GM21825 (cell line): ENCODE measurements at regions not wholly inside any gene's neighbourhood (a gene's known extent, or its start where the extent isn't known, plus 50 kb on each side); places are given as distances from the start of the nearest gene placed in this dataset.

Experiments used
- ATAC-seq: cut with Tn5 transposase; IDR thresholded peaks from one replicate; pipeline ENCODE4 v1.9.1; 2021; ENCODE audit warnings: mild to moderate bottlenecking, moderate library complexity; ENCODE audit not compliant: unreplicated experiment

DNA sequence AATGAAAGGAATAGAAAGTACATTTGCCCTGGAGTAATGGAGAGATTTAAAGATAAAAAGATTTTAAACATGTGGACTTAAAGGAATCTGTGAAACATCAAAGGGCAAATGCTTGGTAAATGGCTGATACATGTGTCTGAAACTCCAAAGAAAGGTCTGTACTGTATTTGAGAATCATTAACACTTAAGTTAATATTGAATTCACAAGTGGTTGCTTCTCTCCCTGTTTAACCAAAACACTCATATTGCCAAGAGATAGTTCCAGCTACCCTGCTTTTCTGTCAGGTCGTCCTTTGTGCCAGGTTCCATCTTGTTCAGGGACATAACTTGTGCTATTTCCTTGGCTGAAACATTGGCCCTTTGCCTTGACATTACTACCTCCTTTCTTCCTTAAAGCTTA lies 171.3 kb upstream of the HS3ST5 start:
- no peak for ATAC-seq

- no peak for ATAC-seq
Observed at GRCh38 chr6:114471450-114471849, 128.6 kb upstream of the HS3ST5 start.

- ATAC-seq: no peak
Observed at GRCh38 chr6:114467931-114468330, 125.1 kb upstream of the HS3ST5 start.

- ATAC-seq: no peak
Observed at GRCh38 chr6:114465511-114465910, 122.7 kb upstream of the HS3ST5 start.

DNA sequence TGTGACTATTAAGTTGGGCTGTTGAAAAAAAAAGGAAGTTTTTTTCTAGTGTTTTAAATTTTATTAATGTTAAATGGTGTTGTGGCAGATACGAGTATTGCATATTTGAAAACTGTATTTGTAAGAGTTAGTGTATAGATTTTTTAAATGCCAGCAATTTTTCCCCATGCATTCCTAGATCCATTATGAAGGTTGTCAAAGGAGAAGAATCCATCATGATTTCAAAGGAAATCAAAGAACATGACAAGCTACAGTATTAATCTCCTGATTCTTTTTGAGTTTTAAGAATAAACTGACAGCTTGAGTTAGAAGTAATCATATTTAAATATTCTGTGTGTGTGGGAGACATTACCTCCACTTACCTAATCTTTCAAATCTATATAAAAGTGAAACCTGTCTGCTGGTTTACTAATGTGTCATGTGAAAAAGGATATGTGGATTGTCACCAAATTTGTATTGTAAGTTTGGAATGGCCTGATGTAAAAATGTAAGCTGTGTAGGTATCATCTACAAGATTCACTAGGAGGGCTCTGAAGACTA lies 111.0 kb upstream of the HS3ST5 start:
- ATAC-seq: no peak

DNA sequence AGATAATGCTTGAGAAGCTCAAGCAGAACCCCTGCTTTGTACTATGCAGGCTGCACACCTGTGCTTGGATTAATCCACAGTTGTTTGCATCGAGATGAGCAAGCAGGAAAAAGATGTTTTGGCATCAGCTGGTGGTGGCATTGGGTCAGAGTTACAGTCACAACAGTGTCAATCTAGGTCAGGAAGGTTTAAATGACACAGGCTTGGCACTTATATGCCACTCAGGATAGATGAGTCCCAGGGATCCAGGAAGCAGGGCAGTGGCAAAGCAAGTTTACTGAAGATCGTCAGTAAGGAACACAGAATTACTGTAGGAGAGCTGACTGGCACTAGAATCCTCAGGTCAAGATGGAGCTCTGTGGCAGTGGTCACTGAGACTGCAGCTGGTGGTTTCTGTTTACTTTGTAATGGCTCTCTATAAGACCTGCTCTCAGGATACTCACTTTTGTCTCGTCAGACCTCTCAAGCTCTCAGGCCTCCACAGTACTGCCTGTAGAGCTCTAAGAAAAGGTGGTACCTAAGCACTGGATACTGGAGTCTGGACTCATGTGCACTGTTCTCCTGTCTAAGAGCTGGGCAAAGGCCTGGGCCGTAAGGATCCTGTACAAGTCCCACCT lies 110.1 kb upstream of the HS3ST5 start:
- no peak for ATAC-seq

DNA sequence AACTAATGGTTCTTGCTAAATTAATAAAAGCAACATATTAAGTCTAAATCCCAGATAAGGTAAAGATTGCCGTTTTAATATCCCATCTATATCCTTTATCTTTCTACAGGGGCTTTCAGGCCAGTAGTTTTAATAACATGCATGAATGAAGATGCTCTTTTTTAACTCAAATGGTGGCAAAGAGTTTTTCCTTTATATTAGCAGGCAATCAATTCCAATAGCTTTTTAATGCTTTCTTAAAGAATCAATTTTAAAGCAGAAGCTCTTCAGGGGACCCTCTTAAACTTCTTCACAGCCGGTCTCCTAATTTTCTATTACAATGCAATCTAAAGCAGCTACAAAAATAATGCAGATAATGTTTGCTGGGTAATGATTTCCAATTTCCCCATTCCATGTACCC lies 107.8 kb upstream of the HS3ST5 start:
- no peak for ATAC-seq

DNA sequence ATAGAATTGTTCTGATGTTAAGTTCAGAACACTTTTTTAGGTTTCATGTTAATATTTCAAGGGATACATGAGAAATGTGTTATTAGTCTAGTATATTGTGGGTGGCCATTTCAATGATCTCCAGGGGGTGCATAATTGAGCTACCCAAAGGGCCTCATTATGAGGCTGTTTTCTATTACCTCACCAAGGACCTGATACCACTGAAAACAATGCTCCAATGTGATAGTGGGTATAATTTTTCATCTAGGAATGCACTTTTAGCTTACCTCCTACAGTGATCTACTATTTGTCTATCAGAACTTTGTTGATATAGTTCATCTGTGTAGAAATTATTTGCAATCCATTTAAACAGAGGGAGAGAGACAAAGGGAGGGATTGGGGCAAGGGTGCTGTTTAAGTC lies 106.8 kb upstream of the HS3ST5 start:
- no peak for ATAC-seq

DNA sequence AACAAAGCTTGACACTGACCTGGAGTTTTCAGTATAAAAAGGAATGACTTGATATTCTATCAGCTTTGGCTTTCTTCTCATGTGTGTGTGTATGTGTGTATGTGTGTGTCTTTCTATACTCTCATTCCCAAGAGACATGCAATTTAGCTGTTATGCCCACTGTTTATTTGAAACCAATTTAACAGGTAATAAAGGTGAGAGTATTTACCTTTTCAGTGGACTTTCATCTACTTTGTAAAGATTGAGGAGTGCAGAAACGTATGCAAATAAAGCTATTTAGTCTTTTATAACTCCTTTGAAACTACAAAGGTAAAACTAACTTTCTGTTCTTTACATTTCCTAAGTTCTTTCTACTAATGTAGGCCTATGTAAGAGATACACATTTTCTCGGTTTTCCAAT lies 103.5 kb upstream of the HS3ST5 start:
- no peak for ATAC-seq

DNA sequence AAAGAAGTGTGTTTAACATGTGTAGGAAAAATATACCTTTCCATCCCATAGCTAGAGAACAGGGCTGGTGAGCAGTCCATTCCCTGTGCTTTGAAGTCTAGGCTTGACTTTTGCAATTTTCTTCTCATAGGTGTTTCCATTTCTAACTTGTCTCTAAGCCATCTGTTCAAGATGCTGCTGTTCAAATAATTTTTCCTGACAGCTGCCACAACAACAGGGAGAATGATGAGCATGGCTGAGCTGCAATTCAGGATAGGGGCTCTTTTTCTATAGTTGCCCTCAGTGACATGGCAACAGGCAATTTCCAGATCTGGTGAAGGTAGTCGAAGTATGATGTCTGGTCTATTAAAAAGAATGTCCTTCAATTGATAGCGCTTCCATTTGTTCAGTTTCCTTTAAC lies 103.0 kb upstream of the HS3ST5 start:
- ATAC-seq: no peak

- no peak for ATAC-seq
Observed at GRCh38 chr6:114439411-114439810, 96.6 kb upstream of the HS3ST5 start.

DNA sequence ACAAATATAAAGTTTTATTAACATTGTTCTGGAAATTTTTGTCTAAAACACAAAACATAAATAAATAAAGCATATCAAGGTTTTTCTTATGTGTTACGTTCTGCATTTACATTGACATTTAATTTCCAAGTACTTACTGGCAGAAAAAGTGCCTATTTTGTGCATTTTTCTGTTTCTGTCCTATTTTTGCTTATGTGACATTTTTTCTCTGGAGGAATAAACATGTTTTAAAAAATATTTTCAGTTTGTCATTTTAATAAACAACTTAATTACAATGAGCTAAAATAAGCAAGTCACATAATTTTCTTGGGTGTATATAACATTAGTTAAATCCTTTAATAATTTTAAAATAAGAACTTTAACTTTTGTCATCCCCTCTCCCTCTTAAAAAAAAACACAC lies 94.4 kb upstream of the HS3ST5 start:
- no peak for ATAC-seq

- ATAC-seq: no peak
Observed at GRCh38 chr6:114436691-114437090, 93.9 kb upstream of the HS3ST5 start.

DNA sequence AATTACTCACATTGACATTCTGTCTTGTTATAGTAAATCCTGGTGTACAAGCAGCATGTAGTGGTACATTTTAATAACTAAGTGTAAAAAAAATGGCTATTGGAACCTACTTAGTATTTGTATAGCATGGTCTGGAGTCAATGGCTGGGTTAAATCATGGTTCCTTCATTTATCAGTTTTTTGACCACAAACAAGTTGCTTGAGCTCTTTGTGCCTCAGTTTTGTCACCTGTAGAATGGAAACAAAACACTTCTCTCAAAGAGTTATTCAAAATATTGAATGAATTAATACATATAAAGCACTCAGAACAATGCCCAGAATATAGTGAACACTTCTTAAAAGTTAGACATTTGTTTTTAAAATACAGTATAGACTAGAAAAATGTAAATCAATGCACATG lies 93.2 kb upstream of the HS3ST5 start:
- no peak for ATAC-seq

DNA sequence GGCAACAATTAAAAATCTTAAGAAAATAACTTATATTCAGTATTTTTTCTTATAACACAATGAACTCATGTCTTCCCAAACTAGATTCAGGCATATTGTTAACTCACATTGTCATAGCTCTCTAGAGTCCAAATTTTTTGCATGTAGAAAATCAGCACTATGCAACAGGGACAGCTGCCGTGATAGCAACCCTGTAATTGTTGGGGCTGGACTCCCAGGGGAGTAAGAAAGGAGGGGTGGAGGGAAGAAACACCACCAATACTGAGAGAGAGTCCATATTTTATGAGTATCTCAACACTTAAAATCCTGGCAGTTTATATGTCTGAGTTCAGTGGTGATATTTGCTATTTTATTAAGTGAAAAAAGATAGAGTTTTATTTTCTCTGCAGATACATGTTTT lies 89.6 kb upstream of the HS3ST5 start:
- ATAC-seq: no peak

GRCh38 chr6:114431641-114432040 lies 88.8 kb upstream of the HS3ST5 start:
- ATAC-seq: no peak

- ATAC-seq: no peak
Observed at GRCh38 chr6:114430534-114431124, 87.8 kb upstream of the HS3ST5 start.

GRCh38 chr6:114428341-114428740 lies 85.5 kb upstream of the HS3ST5 start:
- no peak for ATAC-seq

DNA sequence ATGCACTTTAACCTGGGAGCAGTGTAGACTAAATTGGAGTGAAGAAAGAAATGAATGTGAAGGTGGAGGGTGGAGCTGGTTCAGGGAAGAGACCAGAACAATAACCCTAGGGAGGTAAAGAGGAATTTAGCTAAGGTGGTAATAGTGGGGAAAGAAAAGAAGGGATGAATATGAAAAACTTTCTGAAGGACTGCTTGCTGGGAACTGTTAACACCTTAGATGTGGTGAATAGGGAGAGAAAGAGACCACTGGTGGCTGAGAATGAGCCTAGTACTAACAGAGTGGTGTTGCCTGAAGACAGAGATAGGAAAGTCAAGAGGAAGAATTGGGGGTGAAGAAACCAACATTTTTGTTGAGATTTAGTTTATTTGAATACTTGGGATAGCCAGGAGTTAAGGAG lies 78.4 kb upstream of the HS3ST5 start:
- ATAC-seq: no peak

- peak; percentile 96 for ATAC-seq
Observed at GRCh38 chr6:114419175-114419574, 76.4 kb upstream of the HS3ST5 start.

DNA sequence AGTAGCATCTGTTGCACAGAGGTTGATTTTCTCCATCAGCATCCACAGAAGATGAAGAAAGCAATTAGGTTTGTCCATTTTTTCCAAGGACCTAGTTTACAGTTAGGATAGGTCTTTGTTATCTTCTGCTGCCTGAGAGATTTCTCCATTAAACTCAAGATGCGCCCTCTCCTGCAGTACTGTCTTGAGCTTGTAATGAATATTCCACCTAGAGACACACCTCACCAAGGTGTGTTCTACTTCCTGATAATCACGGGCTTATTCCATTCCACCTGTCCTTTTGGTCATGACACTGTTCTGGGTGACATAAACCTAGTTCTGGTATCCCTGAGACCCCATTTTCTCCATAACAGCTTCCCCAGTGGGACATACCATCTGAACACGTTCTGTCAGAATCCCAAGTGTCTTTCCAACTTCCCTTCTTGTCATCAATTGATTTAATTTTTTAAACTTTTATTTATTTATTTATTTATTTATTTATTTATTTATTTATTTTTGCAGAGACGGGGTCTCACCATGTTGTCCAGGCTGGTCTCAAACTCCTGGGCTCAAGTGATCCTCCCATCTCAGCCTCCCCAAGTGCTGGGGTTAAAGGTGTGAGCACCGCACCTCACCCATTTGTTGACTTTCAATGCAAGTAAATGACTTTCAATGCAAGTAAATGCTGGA lies 75.6 kb upstream of the HS3ST5 start:
- no peak for ATAC-seq

GRCh38 chr6:114407426-114408035 lies 64.7 kb upstream of the HS3ST5 start:
- no peak for ATAC-seq
